GM18499 (cell line): ENCODE measurements at regions not wholly inside any gene's neighbourhood (a gene's known extent, or its start where the extent isn't known, plus 50 kb on each side); places are given as distances from the start of the nearest gene placed in this dataset.

ENCODE experiments used
- ATAC-seq: cut with Tn5 transposase; IDR thresholded peaks from one replicate; pipeline ENCODE4 v1.9.1; 2021; ENCODE audit warnings: moderate number of reproducible peaks; ENCODE audit not compliant: insufficient read depth, unreplicated experiment

DNA sequence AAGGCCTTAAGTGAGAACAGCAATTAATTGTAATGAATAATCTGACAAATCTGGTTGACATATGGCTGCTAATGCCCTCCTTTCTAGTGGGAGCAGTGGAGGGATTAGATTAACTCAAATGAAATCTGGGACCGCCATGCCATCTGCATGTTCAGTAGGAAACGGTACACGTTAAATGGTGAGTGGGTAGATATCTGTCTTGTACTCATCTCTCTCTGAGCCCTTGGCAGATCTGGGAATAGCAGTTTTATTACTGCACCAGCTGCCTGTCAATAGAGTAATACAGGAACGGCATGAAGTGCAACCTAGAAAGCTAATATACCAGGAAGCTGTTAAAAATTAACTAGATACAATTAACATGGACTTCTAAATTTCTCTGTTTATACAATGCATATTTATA lies 258.8 kb downstream of the GPD2 start:
- ATAC-seq = no peak

DNA sequence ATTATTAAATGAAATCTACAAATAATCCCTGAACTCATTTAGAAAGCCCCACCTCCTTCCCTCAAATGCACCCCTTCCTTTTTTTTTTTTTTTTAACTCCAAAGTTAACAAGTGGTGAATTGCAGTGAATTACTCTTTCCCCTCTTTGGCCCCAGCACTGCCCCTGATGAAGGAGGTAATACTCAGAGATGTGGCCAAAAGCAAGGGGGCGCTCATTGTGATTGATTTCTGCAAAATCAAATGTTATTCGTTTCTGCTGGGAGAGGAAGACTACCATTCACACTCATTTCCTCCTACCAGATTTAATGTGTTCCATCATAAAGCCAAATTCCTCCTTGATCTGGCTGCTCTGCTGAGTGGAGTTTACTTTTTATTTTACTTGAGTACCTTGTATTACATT lies 259.4 kb downstream of the GPD2 start:
- ATAC-seq = no peak

DNA sequence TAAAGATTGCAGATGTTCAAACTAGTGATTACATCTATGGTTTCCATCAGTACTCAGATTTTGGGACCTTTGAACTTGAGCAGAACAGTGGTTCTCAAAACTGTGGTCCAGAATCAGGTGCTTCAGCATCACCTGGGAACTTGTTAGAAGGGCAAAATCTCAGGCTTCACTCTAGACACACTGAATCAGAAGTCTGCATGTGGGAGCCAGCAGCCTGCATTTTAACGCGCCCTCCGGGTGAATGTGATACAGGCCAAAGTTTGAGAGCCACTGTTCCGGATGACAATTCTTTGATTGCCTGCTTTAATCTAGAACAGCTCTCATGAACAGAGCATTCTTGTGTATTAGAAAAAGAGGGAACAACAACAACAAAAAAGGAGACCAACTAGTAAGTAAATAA lies 261.7 kb downstream of the GPD2 start:
- no peak for ATAC-seq

DNA sequence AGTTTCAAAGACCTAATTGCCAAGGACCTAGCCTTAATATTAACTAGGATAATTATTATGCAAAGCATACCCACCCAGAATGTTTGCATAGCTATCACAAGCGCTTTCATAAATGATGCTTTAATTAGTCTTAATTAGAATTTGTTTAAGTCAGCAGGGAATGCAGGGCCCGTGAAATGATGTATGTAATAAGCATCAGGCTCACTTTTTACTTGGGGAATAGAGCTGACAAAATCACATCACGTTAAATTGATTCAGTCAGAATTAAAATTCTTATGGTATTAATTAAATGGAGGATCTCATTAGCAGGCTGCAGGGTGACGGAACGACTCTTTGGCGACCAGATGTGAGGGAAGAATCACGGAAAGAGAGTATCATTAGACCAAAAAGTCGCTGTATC lies 264.5 kb downstream of the GPD2 start:
- ATAC-seq = no peak

DNA sequence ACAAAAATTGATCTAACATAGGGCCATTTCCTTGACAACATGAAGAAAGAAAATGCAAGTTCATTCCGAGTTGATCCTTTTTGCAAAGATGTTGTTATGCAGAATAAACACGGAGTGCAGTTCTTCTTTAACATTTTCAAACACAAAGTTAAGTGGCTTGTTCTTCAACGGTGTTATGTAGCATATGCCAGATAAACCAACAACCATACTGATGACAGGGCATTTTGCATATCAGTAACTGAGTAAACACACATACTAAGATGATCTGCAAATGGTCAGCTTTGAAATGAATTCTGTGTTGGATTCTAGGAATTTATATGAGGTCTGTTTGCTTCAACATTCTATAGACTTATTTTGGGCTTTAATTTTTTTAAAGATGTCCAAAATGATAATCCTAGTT lies 266.4 kb downstream of the GPD2 start:
- ATAC-seq = no peak

DNA sequence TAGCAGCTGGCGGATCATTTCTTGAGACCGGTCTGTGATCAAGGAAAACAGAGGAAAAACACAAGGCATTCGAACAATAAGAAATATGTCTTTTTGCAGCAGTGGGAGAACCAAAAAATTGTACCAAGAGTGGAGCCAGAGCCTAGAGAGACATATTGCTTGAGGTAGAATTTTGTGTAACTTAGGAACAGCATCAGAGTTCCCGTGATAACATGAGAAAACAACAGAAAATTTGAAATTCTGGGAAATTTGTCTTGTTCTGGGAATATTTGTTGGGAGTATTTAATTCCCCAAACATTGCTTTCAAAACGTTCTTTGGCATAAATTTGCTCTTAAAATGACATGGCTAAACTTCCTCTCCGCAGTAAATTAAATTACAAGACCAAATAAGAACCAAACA lies 267.5 kb downstream of the GPD2 start:
- ATAC-seq = no peak

DNA sequence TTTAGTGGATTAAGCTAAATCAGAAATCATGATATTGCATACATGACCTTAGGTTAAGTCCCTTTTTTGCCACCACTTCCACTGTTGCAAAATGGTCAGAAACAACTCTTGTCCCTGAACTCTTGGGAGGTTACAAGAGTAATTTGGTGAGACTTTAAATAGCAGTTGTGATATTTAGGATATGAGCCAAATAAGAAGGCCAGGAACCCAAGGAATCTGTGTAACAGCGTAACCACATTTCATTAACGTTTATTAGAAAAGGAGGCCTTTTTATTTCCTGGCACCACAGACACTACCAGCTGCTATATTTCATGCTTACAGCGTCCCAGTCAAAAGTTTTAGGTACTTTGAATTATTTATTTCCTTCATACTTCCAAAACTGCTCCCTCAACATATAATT lies 268.0 kb downstream of the GPD2 start:
- ATAC-seq = no peak

DNA sequence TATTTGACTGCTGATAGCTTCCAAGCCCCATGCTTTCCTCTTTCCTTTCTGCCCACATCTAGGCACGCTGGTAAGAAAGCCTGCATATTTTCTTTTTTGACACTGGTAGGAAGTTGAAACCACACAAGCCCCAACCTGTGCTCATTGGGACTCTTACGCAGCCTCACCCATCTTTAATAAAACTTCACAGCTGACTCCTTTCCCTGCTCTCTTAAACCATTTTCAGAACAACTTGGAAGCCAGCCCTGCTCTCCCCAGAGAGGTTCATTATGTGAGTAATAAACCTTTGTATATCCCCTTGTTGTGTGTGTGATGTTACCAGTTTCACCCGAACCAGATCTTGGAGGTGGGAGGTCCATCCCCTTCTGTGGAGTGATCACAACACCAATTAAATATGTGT lies 268.4 kb downstream of the GPD2 start:
- ATAC-seq = no peak

DNA sequence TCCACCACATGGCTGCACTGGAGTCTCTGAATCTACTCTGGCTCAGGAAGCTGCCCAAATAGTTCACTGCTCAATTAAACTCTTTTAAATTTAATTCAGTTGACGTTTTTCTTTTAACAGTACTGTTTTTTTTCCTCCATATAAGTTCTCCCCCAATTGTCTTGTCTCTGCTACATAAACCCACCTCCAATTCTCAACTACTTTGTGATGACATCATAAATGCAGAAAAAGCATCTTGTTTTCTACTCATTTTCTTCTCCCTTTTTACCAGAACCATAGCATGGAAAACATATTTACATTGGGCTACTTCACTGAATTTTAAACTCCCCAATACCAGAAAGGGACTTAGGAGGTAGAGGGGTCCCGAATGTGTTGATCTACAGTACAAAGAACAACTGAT lies 270.4 kb downstream of the GPD2 start:
- ATAC-seq = no peak

DNA sequence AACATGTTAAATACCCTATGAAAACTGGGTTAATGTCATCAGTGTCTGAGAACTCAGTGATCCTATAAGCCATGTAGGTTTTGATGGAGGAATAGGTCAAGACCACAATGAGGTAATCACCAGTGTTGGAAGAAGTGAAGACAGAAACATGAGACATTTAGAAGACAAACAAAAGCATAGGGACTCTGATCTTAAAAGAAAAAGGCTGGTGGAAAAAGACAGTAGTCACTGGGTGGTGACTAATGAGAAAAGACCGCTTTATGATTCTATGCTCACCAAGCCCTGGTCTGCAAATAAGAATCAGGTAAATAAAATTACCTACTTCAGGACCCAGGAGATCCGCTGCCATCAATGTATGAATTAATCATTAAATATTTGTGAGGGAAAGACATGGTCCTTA lies 271.9 kb downstream of the GPD2 start:
- no peak for ATAC-seq

DNA sequence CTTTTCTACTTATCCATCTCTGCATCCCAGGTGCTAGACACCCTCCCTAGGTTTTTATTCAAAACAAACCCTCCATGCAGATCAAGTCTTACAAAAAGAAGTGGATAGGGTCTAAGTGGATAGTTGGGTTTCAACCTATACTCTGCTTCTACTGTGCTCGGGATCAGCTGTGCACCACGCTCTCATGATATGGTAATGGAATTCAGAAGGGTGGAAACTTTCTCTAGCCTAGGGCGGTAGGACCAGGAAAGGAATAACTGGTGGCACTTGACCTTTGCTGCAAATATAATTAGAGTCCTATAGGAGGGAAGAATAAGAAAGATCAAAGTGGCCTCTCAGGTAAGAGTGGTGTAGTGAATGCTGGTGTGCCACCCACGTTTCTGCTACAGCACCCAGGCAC lies 272.9 kb downstream of the GPD2 start:
- no peak for ATAC-seq

DNA sequence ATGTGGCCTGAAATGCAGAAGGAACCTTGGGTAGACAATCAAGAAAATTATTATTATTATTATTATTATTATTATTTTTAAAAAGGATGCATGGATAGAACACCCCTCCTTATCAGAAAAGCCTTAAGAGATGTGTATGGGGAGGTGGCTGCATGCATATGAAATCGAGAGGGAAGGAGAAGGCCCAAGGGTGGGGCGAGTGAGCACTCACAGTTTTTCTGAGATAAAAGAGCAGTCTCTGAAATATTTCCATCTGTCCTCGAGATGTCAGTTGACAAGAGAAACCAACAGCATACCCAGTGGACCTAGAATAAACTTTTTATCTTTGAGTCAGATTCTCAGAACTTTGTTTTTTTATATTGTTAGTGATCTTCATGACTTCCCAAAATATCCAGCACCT lies 282.9 kb downstream of the GPD2 start:
- no peak for ATAC-seq

DNA sequence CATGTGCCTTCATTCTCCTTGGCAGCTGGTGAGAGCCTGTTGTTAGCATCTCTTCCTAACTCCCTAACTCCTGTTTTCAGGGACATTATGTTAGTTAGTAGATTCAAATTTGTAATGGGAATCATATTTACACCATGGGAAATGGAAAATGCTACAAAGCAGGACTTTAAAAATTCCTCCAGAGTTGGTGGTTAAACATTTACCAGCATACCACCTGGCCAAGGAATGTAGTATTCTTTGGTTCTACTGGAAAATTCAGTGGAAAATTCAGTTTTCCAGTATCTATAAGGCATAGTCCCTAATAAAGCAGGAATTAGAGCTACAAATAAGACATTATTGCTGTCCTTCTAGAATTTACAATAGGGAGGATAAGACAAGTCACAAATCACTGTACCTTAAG lies 291.7 kb downstream of the GPD2 start:
- ATAC-seq = no peak

DNA sequence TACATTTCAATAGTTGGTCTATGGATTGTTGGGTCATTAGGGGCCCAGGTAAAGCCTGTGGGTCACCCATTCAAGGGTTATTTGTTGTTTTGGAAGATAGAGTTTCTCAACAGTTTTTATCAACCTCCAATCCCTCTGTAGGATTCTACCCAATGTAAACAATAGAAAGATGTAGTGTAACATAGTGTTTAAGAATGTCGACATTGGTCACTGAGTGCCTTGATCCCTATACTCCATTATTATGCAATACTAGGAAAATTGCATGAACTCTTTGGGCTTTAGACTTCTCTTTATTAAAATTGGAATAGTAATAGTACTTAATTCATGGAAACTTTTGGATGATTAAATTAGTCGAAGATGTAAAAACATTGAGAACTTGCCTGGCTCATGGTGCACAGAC lies 292.1 kb downstream of the GPD2 start:
- ATAC-seq = no peak

DNA sequence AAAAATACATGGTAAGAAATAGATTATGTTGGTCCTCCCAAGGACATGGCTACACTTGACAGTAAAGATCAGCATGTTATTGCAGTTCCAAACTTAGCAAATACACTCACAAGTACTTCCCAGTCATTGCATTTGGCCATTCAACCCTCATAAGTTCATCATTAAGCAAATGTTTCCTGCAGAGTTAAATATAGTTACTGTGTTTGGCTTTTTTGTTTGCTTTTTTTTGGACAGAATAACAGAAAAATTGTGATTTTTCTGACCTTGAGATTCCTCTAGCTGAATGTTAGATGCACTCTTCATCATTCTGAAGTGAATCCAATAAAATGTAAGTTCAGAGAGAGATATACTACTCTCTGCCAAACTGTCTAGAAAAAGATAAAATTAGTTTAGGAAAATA lies 295.3 kb downstream of the GPD2 start:
- no peak for ATAC-seq

DNA sequence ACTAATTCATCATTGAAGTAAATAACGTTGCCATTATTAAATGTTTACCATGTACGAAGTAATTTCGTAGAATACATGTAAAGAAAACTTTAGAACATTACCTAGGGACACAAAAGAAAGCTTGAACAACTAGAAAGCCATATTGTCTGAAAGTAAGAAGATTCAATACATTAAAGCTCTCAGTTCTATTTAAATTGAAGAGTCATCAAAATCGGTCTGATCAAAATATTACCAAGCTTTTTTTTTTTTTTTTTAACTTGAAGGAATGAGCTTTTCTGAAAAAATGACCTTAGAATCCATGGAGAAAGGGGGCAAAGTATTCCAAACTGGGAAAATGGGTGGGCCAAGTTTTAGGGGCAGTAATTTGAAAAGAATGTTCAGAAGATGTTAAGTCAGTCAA lies 300.8 kb downstream of the GPD2 start:
- ATAC-seq = no peak

DNA sequence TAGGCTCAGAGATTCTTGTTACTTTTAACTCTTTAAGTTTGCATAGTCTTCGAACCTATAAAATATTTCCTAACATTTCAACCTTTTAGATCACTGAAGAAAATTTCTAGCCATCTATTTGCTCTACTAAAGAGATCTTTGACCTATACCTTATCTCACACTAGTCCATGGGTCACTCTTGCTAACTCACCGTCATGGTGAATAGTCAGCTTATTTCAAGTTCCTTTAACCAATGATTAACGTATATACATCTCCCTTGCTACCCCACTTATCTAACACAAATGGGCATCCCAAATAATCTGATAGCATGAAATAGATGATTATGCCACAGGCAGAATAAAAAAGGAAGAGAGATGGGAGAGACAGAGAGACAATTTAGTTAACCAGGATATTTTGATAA lies 303.1 kb downstream of the GPD2 start:
- ATAC-seq = no peak

DNA sequence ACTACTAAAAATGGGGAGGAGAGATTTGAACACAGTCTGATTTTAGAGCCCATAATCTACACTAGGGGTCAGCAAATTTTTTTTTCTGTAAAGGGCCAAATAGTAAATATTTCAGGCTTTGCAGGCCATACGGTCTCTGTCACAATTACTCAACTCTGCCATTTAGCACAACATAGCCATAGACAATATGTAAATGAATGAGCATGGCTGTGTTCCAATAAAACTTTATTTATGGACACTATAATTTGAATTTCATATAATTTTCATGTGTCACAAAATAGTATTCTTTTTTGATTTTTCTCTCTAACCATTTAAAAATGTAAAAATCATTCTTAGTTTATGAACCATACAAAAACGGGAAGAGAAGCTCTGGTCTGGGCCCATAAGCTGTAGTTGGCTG lies 309.4 kb downstream of the GPD2 start:
- no peak for ATAC-seq

DNA sequence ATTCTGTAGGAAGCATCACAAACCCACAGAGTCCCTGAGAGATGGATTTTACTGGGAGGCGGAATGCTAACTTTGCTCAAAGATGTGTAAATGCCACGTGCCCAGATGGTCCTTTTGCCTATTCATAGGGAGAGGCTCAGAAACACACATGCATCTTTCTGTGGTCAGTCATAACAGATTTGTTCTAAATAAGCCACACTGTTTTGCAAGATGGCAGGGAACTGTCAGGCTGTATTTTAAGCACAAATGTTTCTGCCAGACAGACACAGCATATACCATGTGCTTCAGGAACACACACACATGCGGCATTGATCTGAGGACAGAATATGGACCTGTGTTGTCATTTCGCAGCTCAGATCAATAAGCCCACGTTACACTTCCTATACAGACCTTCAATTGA lies 312.0 kb downstream of the GPD2 start:
- ATAC-seq = no peak

DNA sequence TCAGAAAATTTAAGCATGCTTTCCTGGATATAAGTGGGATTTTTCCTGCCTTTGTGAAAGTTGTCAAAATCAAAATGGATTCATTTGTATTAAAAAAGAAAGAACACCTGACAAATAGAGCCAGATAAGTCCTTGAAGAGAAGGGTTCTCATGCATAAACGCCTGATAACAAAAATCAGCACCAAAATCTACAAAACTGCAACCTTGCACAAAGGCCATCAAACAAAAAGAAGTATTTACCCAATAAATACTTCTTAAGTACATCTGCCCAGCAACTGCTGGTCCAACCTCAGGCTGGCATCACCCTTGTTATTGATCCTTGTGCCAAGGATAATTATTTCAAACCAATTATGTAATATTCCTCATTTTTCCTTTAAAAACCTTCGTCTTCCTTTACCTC lies 315.9 kb downstream of the GPD2 start:
- no peak for ATAC-seq

DNA sequence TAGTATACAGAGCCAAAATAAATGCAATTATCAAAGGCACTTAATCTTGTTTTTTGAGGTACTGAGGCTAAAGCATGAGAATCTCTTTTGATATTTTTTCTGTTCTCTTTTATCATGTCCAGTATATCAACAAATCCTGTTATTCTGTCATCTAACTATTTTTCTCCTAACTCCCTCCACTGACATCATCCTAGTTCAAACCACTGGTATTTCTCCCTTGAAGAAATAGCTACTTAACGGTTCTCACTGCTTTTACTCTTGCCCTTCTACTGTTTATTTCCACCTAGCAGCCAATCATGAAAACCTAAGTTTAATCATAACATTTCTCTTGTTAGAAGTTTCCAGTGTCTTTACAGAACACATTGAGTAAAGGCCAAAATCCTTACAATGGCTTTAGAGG lies 317.6 kb downstream of the GPD2 start:
- ATAC-seq = no peak

DNA sequence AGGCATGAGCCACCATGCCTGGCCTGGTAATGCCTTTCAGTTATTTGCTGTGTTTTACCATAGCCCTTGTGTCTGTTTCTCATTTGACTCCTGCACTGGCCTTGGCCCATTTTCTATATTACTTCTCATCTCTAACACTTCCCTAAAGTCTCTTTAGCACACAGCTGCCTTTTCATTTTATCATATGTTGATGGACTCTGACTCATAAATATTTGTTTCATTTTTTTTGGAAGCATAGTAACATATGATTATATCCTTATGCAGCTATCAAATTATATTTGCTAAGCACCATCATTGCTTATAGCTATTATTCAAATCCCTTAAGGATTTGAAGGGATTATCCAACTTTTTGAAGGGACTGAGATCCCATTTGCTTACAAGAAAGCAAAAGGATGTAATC lies 320.3 kb downstream of the GPD2 start:
- no peak for ATAC-seq

DNA sequence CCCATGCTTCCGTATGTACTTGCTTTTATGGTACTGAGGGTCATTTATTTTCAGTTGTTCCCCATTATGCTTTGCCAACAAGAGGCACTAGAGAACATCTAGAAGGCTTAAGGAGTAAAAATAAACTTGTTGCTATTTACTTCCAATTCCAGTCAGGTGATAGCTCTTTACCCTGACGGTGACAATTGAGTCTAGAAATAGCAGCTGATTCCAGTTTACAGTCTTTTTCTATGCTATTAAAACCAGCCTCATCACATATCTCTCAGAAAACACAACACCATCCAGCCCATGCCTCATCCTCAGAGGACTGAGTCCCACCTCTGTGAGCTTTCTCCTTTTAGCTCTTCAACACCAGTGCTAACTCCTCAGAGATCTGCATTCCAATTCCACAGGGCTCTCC lies 327.0 kb downstream of the GPD2 start:
- no peak for ATAC-seq

DNA sequence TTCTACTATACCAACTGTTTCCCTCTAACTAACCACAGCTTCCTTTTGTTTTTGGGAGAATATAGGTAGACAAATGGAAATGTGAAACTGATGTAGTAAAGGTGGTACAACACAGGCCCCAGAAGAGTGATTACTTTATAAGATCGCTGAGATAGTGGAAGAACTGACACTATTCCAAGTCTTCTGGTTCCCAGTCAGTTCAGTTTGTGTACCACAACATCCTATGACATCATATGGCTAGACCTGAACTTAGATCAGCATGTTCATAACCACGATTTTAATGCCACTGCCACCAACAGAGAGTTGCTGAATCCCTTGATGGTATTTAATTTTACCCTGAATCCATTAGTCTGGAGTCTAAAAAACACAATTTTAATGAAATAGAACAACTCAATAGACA lies 328.9 kb downstream of the GPD2 start:
- ATAC-seq = no peak
